ENCODE measurements at regions not wholly inside any gene's neighbourhood (a gene's known extent, or its start where the extent isn't known, plus 50 kb on each side); places are given as distances from the start of the nearest gene placed in this dataset.

DNA sequence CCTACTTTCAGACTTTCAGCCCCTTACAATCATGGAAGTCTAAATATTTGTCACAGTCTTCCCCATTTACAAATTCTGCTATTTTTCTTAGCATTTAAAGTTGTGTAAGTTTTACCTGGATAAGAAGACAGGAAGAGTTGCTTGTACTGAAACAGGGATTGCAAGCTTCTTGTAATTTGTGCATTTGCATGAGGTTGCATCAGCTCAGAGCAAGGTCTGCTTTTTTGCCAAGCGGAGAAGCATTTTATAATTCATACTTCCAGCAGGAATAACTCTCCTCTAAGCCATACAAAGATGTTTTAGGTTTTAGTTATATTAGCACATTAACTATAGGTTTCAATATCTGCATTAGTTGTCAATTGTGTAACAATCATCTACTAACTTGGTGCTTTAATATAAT, 922.0 kb upstream of the PABPC4L start:
- TF ChIP-seq, protein P1, sequence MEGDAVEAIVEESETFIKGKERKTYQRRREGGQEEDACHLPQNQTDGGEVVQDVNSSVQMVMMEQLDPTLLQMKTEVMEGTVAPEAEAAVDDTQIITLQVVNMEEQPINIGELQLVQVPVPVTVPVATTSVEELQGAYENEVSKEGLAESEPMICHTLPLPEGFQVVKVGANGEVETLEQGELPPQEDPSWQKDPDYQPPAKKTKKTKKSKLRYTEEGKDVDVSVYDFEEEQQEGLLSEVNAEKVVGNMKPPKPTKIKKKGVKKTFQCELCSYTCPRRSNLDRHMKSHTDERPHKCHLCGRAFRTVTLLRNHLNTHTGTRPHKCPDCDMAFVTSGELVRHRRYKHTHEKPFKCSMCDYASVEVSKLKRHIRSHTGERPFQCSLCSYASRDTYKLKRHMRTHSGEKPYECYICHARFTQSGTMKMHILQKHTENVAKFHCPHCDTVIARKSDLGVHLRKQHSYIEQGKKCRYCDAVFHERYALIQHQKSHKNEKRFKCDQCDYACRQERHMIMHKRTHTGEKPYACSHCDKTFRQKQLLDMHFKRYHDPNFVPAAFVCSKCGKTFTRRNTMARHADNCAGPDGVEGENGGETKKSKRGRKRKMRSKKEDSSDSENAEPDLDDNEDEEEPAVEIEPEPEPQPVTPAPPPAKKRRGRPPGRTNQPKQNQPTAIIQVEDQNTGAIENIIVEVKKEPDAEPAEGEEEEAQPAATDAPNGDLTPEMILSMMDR (conservative IDR thresholded peaks at IDR 0.05) = no peak
- no peak for TF ChIP-seq EZH2 (IDR thresholded peaks at IDR 0.05; ENCODE audit: low read depth)
